AG04450 (cell line): ENCODE measurements at regions not wholly inside any gene's neighbourhood (a gene's known extent, or its start where the extent isn't known, plus 50 kb on each side); places are given as distances from the start of the nearest gene placed in this dataset.

Source experiments
- CTCF ChIA-PET: fragments of 300-600, 350-600 bp; formaldehyde crosslinking; extraction: SDS; loops from one replicate; lab custom pipeline; 2022; ENCODE audit warnings: antibody characterized with exemption, inconsistent platforms; lab: Charles Lee
- POLR2A ChIA-PET: fragments of 350-600 bp; formaldehyde crosslinking; extraction: SDS; loops from one replicate; lab custom pipeline; 2021; ENCODE audit warnings: antibody characterized with exemption, inconsistent platforms; lab: Yijun Ruan, JAX
- DNase-seq: peaks from one replicate; pipeline ENCODE4 v3.0.0-alpha.2; 2011; ENCODE audit warnings: low read depth, low spot score
- H3K27ac ChIP-seq: one replicate; pipeline ENCODE4 v1.5.1; 2012; ENCODE audit warnings: low read depth, low read length, control low read depth
- H3K27me3 ChIP-seq: one replicate; pipeline ENCODE4 v1.6.0; 2012; ENCODE audit warnings: low read length; ENCODE audit not compliant: control insufficient read depth, insufficient read depth
- H3K4me3 ChIP-seq: 2 replicates; pipeline ENCODE4 v1.5.1; 2011; ENCODE audit warnings: mild to moderate bottlenecking, low read depth, low read length, control low read depth
- H3K9me3 ChIP-seq: 2 replicates; pipeline ENCODE4 v1.5.1; 2012; ENCODE audit warnings: low read length; ENCODE audit not compliant: control insufficient read depth, insufficient read depth
- TF ChIP-seq, protein P1 (sequence below): IDR thresholded peaks from 2 replicates; pipeline ENCODE4 v1.5.1; 2011; ENCODE audit warnings: low read depth, low read length, control low read depth, inconsistent platforms

DNA sequence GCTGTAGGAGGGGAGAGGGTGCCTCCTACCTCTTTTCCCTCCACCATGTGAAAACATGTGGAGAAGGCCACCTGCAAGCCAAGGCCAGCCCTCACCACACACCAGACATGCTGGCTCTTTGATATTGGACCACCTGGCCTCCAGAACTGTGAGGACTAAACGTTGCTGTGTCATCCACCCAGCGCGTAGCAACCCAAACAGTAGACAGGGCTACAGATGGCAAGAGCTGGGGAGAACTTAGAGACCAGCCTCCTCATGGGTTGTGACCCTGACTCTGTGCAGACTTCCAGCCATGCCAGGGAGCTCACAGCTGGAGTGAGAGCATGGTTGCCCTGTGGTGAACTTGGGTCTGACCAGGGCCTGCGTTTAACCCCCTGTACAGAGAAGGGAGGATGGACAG, 195.9 kb upstream of the CST7 start:
- ChIA-PET CTCF (no interaction called here), POLR2A (no interaction called here)
- Histone ChIP-seq H3K27ac (no peak overlapping the region), H3K4me3 (no peak overlapping the region), H3K27me3 (peaks cover 6% of the 10 kb centered on the region), H3K9me3 (no peaks in the 10 kb centered on the region)
- TF ChIP-seq, protein P1, sequence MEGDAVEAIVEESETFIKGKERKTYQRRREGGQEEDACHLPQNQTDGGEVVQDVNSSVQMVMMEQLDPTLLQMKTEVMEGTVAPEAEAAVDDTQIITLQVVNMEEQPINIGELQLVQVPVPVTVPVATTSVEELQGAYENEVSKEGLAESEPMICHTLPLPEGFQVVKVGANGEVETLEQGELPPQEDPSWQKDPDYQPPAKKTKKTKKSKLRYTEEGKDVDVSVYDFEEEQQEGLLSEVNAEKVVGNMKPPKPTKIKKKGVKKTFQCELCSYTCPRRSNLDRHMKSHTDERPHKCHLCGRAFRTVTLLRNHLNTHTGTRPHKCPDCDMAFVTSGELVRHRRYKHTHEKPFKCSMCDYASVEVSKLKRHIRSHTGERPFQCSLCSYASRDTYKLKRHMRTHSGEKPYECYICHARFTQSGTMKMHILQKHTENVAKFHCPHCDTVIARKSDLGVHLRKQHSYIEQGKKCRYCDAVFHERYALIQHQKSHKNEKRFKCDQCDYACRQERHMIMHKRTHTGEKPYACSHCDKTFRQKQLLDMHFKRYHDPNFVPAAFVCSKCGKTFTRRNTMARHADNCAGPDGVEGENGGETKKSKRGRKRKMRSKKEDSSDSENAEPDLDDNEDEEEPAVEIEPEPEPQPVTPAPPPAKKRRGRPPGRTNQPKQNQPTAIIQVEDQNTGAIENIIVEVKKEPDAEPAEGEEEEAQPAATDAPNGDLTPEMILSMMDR, result no peak
- DNase-seq, result no peak

DNA sequence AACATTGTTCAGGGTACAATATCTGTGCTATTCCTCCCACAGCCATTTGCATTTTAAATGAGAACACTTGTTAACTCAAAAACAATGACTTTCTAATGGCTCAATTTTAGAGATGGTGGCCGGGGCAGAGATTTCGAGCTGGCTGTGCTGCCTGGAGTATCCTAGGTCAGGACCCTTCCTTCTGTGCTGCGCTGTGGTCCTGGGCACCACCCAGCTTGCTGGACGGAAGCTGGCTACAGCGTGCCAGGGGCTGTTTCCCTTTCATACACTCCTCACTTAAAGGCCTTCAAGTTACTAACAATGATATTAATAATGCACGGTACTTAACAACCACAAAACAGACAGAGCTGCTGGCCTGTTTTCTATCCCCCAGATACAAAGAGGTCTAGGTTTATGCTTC, 194.4 kb upstream of the CST7 start:
- POLR2A ChIA-PET, result no interaction called here
- H3K4me3 ChIP-seq, result no peak overlapping the region
- no peak for DNase-seq
- peaks cover 6% of the 10 kb centered on the region for H3K27me3 ChIP-seq
- TF ChIP-seq, protein P1, result no peak
- CTCF ChIA-PET, result no interaction called here
- H3K27ac ChIP-seq, result no peak overlapping the region
- H3K9me3 ChIP-seq, result no peaks in the 10 kb centered on the region

DNA sequence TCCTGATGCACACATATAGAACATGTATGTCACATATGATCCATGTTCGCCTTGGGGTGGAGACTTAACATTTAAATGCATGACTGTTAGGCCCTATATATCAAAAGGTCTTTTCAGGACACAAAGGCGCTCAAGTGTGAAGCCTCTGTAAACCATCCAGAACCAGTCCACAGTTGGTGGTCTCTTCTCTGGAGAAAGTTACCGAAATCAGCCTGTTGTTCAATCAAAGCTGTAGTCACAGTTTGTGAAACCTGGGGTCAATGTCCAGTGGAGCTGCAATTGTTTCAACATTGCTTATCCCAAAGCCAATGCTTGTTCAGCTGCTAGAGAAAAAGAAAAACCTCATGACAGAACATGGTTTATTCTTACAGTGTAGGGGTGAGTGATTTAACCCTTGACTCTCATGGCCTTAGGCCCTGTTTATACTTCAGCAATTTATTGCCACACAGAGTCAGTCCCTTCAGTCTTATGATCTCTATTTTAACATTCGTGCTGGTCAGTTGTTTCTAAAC, 193.6 kb upstream of the CST7 start:
- CTCF ChIA-PET, result no interaction called here
- POLR2A ChIA-PET, result no interaction called here
- H3K4me3 ChIP-seq, result no peak overlapping the region
- H3K27me3 ChIP-seq, result peaks cover 6% of the 10 kb centered on the region
- no peak for DNase-seq
- TF ChIP-seq, protein P1, result no peak
- H3K27ac ChIP-seq, result no peak overlapping the region
- H3K9me3 ChIP-seq, result no peaks in the 10 kb centered on the region

DNA sequence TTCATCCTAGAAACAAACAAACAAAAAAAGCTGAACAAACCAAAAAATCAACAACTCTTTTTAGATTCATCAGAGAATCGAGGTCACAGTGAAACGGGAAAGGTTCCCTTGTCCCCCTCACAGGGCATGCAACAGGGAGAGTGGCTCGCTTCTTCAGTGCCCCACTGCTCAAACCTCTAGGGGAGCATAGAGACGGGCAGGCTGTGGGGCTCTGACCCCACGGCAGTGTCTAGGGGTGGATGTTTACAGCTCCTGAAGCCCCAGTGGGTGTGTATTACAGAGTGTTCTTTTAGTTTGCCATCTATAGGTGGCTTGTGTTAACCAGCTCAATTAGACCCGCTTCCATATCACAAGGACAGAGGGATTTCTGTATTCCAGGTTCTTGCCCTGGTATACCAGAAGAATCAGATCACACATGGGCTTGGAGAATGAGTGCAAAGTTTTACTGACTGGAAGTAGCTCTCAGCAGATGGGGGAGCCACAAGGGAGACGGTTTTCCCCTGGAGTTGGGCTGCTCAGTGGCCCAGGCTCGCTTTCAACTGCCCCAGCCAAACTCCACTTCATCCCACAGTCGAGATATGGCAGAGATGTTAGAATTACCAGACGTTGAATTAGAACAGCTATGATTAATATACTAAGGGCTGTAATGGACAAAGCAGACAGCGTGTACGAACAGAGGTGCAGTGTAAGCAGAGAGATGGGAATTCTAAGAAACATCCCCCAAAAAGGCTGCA, 192.6 kb upstream of the CST7 start:
- TF ChIP-seq, protein P1, result no peak
- POLR2A ChIA-PET, result no interaction called here
- CTCF ChIA-PET, result no interaction called here

DNA sequence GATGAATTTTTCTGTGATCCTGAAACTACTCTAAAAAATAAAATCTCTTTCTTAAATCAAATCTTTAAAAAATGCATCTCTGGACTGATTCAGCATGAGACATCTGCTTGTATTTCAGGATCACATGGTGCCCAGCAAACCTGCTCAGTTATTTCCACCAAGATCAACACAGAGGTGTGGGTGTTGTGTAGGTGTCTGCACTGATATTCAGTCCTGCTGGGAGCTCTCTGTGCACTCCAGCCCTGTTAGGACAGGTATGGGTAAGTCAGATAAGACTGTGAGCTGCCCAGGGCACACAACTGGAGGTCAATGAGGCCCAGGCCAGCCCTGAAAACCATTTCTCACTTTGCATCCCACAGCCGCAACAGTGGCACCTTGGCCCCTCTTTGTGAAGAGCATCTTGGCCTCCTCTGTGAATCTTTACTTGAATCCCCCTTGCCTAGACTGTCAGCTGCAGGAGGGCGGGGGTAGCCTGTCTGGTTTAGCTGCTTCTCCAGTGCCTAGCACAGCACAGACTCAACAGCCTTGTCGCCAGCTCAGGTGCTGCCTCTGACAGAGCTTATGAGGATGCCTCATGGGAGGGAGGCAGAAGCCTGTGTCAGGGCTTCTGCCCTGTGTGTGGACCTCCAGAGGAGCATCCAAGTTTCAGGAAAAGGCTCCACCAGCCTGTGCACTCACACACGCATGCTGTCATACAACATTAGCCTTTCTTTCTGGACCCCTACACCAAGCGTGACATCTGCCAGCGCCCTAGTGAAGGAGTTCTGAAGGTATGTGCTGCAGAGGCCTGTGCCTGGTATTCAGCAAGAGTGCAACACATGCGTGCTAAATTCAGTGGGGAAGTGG, 187.6 kb upstream of the CST7 start:
- H3K4me3 ChIP-seq, result no peak overlapping the region
- CTCF ChIA-PET, result no interaction called here
- POLR2A ChIA-PET, result no interaction called here
- H3K27me3 ChIP-seq, result peaks cover 2% of the 10 kb centered on the region
- TF ChIP-seq, protein P1, result no peak
- H3K27ac ChIP-seq, result no peak overlapping the region
- no peaks in the 10 kb centered on the region for H3K9me3 ChIP-seq
- no peak for DNase-seq

More for the DNA sequence above, 192.6 kb upstream of the CST7 start:
- Histone ChIP-seq H3K4me3 (no peak overlapping the region), H3K27me3 (peaks cover 7% of the 10 kb centered on the region), H3K9me3 (no peaks in the 10 kb centered on the region), H3K27ac (no peak overlapping the region)
- no peak for DNase-seq
